Activated CD4-positive, alpha-beta T cell treated with anti-CD3 and anti-CD28 coated beads, Interleukin-2, Interleukin-4, amounts not matched to agents 100 ng/mL and 50 ng/mL, durations not matched to agents 16 hours and 8 hours (primary cell): ENCODE measurements at regions not wholly inside any gene's neighbourhood (a gene's known extent, or its start where the extent isn't known, plus 50 kb on each side); places are given as distances from the start of the nearest gene placed in this dataset.
"Not testable (repeated sequence)": the region's sequence is repeated elsewhere in the genome, so short reads cannot be mapped to it uniquely, and the experiment has no call there.

Source experiments
- DNase-seq: peaks from one replicate; pipeline ENCODE4 v3.0.0-alpha.2; 2020; ENCODE audit warnings: low spot score

GRCh38 chr6:99668036-99668705 lies 61.5 kb downstream of the PRDM13 start:
- no peak for DNase-seq

GRCh38 chr6:99689916-99690685 lies 83.5 kb downstream of the PRDM13 start:
- no peak for DNase-seq

- not testable (repeated sequence) for DNase-seq
Observed at GRCh38 chr6:99702287-99702686, 95.7 kb downstream of the PRDM13 start.

- no peak for DNase-seq
Observed at GRCh38 chr6:99709062-99709461, 102.4 kb downstream of the PRDM13 start.

- no peak for DNase-seq
Observed at GRCh38 chr6:99711302-99711701, 104.7 kb downstream of the PRDM13 start.

GRCh38 chr6:99711925-99712324 lies 105.3 kb downstream of the PRDM13 start:
- DNase-seq: no peak

GRCh38 chr6:99712519-99712918 lies 105.9 kb downstream of the PRDM13 start:
- DNase-seq: no peak

- DNase-seq: not testable (repeated sequence)
Observed at GRCh38 chr6:99722043-99722442, 115.4 kb downstream of the PRDM13 start.

GRCh38 chr6:99730237-99730636 lies 123.6 kb downstream of the PRDM13 start:
- not testable (repeated sequence) for DNase-seq

GRCh38 chr6:99736302-99736701 lies 129.7 kb downstream of the PRDM13 start:
- no peak for DNase-seq

- no peak for DNase-seq
Observed at GRCh38 chr6:99739526-99739925, 132.9 kb downstream of the PRDM13 start.

GRCh38 chr6:99741092-99741491 lies 134.5 kb downstream of the PRDM13 start:
- no peak for DNase-seq

- DNase-seq: no peak
Observed at GRCh38 chr6:99743647-99744046, 137.0 kb downstream of the PRDM13 start.

- no peak for DNase-seq
Observed at GRCh38 chr6:99745651-99746050, 139.0 kb downstream of the PRDM13 start.

- peak; percentile 69 for DNase-seq
Observed at GRCh38 chr6:99746261-99746895, 139.7 kb downstream of the PRDM13 start.

GRCh38 chr6:99761711-99762110 lies 155.1 kb downstream of the PRDM13 start:
- DNase-seq: no peak

GRCh38 chr6:99768166-99768565 lies 161.5 kb downstream of the PRDM13 start:
- DNase-seq: no peak

GRCh38 chr6:99779631-99780555 lies 173.3 kb downstream of the PRDM13 start:
- DNase-seq: no peak

- no peak for DNase-seq
Observed at GRCh38 chr6:99780556-99780885, 173.9 kb downstream of the PRDM13 start.

GRCh38 chr6:99789767-99790166 lies 183.1 kb downstream of the PRDM13 start:
- no peak for DNase-seq

GRCh38 chr6:99790679-99791078 lies 184.0 kb downstream of the PRDM13 start:
- DNase-seq: no peak

GRCh38 chr6:99801805-99802204 lies 192.2 kb downstream of the MCHR2 start:
- DNase-seq: no peak
